Trophoblast cell (in vitro differentiated cells and primary cell): ENCODE measurements at regions not wholly inside any gene's neighbourhood (a gene's known extent, or its start where the extent isn't known, plus 50 kb on each side); places are given as distances from the start of the nearest gene placed in this dataset.

Source experiments
- DNase-seq, 2 donors: peaks; one replicate each; pipeline ENCODE4 v3.0.0-alpha.2; 2016
- H2AFZ ChIP-seq: 2 replicates; pipeline ENCODE4 v1.6.1; 2013; ENCODE audit warnings: low read length, moderate library complexity, mild to moderate bottlenecking; ENCODE audit not compliant: insufficient read depth, poor library complexity
- H2AK5ac ChIP-seq: 2 replicates; pipeline ENCODE4 v1.6.1; 2013; ENCODE audit warnings: mild to moderate bottlenecking, low read length
- H2BK120ac ChIP-seq: 2 replicates; pipeline ENCODE4 v1.6.1; 2013; ENCODE audit warnings: low read length, mild to moderate bottlenecking, moderate library complexity; ENCODE audit not compliant: insufficient read depth, poor library complexity
- H2BK12ac ChIP-seq: 2 replicates; pipeline ENCODE4 v1.6.1; 2013; ENCODE audit warnings: mild to moderate bottlenecking, low read length, moderate library complexity
- H2BK5ac ChIP-seq: 2 replicates; pipeline ENCODE4 v1.6.1; 2013; ENCODE audit warnings: low read length, low read depth, moderate library complexity, mild to moderate bottlenecking; ENCODE audit not compliant: poor library complexity
- H3K14ac ChIP-seq: 2 replicates; pipeline ENCODE4 v1.6.1; 2013; ENCODE audit warnings: mild to moderate bottlenecking, low read length
- H3K18ac ChIP-seq: 2 replicates; pipeline ENCODE4 v1.6.1; 2013; ENCODE audit warnings: mild to moderate bottlenecking, low read length
- H3K23ac ChIP-seq: 2 replicates; pipeline ENCODE4 v1.6.1; 2013; ENCODE audit warnings: low read length
- H3K27ac ChIP-seq: 2 replicates; pipeline ENCODE4 v1.5.1; 2013; ENCODE audit warnings: low read depth, mild to moderate bottlenecking, inconsistent platforms, low read length, moderate library complexity
- H3K27me3 ChIP-seq: 2 replicates; pipeline ENCODE4 v1.6.1; 2013; ENCODE audit warnings: inconsistent platforms, mild to moderate bottlenecking, low read length, moderate library complexity; ENCODE audit not compliant: insufficient read depth
- H3K36me3 ChIP-seq, 2 experiments: 1 replicate in 1 of 2; 2 replicates in 1 of 2; pipeline ENCODE4 v1.6.1; 2013; ENCODE audit warnings: low read length in 2 of 2, mild to moderate bottlenecking in 2 of 2, moderate library complexity in 1 of 2; ENCODE audit not compliant: insufficient read depth in 2 of 2, control insufficient read depth in 1 of 2
- H3K4ac ChIP-seq: 2 replicates; pipeline ENCODE4 v1.6.1; 2013; ENCODE audit warnings: low read depth, mild to moderate bottlenecking, low read length, moderate library complexity
- H3K4me1 ChIP-seq, 2 experiments: 1 replicate in 1 of 2; 2 replicates in 1 of 2; pipeline ENCODE4 v1.6.1; 2013; ENCODE audit warnings: low read length in 2 of 2, mild to moderate bottlenecking in 2 of 2, moderate library complexity in 1 of 2; ENCODE audit not compliant: insufficient read depth in 2 of 2, control insufficient read depth in 1 of 2
- H3K4me2 ChIP-seq: 2 replicates; pipeline ENCODE4 v1.6.1; 2013; ENCODE audit warnings: inconsistent platforms, mild to moderate bottlenecking, low read length, moderate library complexity
- H3K4me3 ChIP-seq: 2 replicates; pipeline ENCODE4 v1.5.1; 2013; ENCODE audit warnings: mild to moderate bottlenecking, low read depth, low read length, inconsistent platforms
- H3K79me1 ChIP-seq: one replicate; pipeline ENCODE4 v1.6.1; 2013; ENCODE audit warnings: low read length
- H3K79me2 ChIP-seq: 2 replicates; pipeline ENCODE4 v1.6.1; 2013; ENCODE audit warnings: low read length, mild to moderate bottlenecking; ENCODE audit not compliant: control insufficient read depth, insufficient read depth, poor library complexity
- H3K9ac ChIP-seq: 2 replicates; pipeline ENCODE4 v1.6.1; 2013; ENCODE audit warnings: mild to moderate bottlenecking, low read length
- H3K9me3 ChIP-seq: 2 replicates; pipeline ENCODE4 v1.6.1; 2013; ENCODE audit warnings: low read depth, mild to moderate bottlenecking, control low read depth, inconsistent platforms, low read length; ENCODE audit not compliant: insufficient read depth
- H4K12ac ChIP-seq: 2 replicates; pipeline ENCODE4 v1.6.1; 2013; ENCODE audit warnings: low read depth, mild to moderate bottlenecking, low read length, moderate library complexity
- H4K8ac ChIP-seq: 2 replicates; pipeline ENCODE4 v1.6.1; 2013; ENCODE audit warnings: low read depth, mild to moderate bottlenecking, low read length, moderate library complexity
- H4K91ac ChIP-seq: one replicate; pipeline ENCODE4 v1.6.1; 2013; ENCODE audit warnings: low read depth, mild to moderate bottlenecking, low read length, moderate library complexity
- WGBS: extraction: QIAGEN DNeasy Blood & Tissue Kit; methylation state at CpG from one replicate; pipeline ENCODE4 v1.1.7; 2013; ENCODE audit warnings: missing lambda C conversion rate; ENCODE audit not compliant: insufficient read length, insufficient coverage; ENCODE audit errors: extremely low coverage; 5-methylcytosine and 5-hydroxymethylcytosine counted together

GRCh38 chr12:126084480-126084879 is 1019.2 kb downstream of the AACS start:
- H4K12ac ChIP-seq = no peak overlapping the region
- H2AK5ac ChIP-seq = no peak overlapping the region
- no peak overlapping the region for H2BK12ac ChIP-seq
- H4K8ac ChIP-seq = no peak overlapping the region
- H3K4me3 ChIP-seq = no peak overlapping the region
- H3K23ac ChIP-seq = no peak overlapping the region
- no peak overlapping the region for H3K14ac ChIP-seq
- H3K9me3 ChIP-seq = peaks cover 3% of the 10 kb centered on the region
- no peak for DNase-seq
- no peaks in the 10 kb centered on the region for H3K36me3 ChIP-seq
- no peak overlapping the region for H3K4me2 ChIP-seq
- no peak overlapping the region for H2BK5ac ChIP-seq
- no peak overlapping the region for H4K91ac ChIP-seq
- H2AFZ ChIP-seq = no peak overlapping the region
- no peaks in the 10 kb centered on the region for H3K4me1 ChIP-seq
- H3K79me2 ChIP-seq = no peaks in the 10 kb centered on the region
- H3K18ac ChIP-seq = no peak overlapping the region
- H3K4ac ChIP-seq = no peak overlapping the region
- H3K27me3 ChIP-seq = no peaks in the 10 kb centered on the region
- no peaks in the 10 kb centered on the region for H3K79me1 ChIP-seq
- no peak overlapping the region for H3K27ac ChIP-seq
- H2BK120ac ChIP-seq = no peak overlapping the region
- no peak overlapping the region for H3K9ac ChIP-seq

DNA sequence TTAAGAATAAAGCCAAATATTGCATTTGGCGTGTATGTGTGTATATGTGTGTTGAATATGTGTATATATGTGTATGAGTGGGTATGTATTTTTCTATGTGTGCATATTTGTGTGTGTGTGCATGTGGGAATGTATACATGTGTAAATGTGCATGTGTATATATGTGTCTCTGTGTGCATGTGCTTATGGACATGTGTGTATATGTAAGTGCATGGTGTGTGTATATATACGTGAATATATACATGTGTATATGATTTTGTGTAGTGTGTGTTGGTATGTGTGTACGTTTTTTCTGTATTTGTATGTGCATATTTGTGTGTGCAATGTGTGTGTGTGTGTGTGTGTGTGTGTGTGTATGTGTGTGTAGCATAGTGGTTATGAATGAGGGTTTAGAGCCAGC is 1021.0 kb downstream of the AACS start:
- Histone ChIP-seq H3K36me3 (no peaks in the 10 kb centered on the region), H3K18ac (no peak overlapping the region), H2AK5ac (no peak overlapping the region), H3K79me2 (no peaks in the 10 kb centered on the region), H2BK12ac (no peak overlapping the region), H2BK5ac (no peak overlapping the region), H4K12ac (no peak overlapping the region), H2BK120ac (no peak overlapping the region), H3K27me3 (no peaks in the 10 kb centered on the region), H3K9me3 (peaks cover 3% of the 10 kb centered on the region), H2AFZ (no peak overlapping the region), H4K8ac (no peak overlapping the region), H3K23ac (no peak overlapping the region), H3K27ac (no peak overlapping the region), H3K9ac (no peak overlapping the region), H3K4me1 (no peaks in the 10 kb centered on the region), H4K91ac (no peak overlapping the region), H3K4me3 (no peak overlapping the region), H3K4ac (no peak overlapping the region), H3K14ac (no peak overlapping the region), H3K79me1 (no peaks in the 10 kb centered on the region), H3K4me2 (no peak overlapping the region)
- WGBS = 100% methylated on average over 3 of the region's 3 CpGs
- DNase-seq = no peak

GRCh38 chr12:126087692-126088091 is 1022.5 kb downstream of the AACS start:
- Histone ChIP-seq H2BK5ac (no peak overlapping the region), H2AK5ac (no peak overlapping the region), H3K4me1 (no peaks in the 10 kb centered on the region), H3K79me2 (no peaks in the 10 kb centered on the region), H3K23ac (no peak overlapping the region), H3K4ac (no peak overlapping the region), H2AFZ (no peak overlapping the region), H2BK12ac (no peak overlapping the region), H4K12ac (no peak overlapping the region), H3K27me3 (no peaks in the 10 kb centered on the region), H2BK120ac (no peak overlapping the region), H3K18ac (no peak overlapping the region), H3K9ac (no peak overlapping the region), H3K27ac (no peak overlapping the region), H3K79me1 (no peaks in the 10 kb centered on the region), H3K4me3 (no peak overlapping the region), H3K4me2 (no peak overlapping the region), H4K91ac (no peak overlapping the region), H3K9me3 (peaks cover 3% of the 10 kb centered on the region), H3K36me3 (no peaks in the 10 kb centered on the region), H3K14ac (no peak overlapping the region), H4K8ac (no peak overlapping the region)
- WGBS = no CpG with 5 or more reads among the region's 3 CpGs
- DNase-seq = no peak

DNA sequence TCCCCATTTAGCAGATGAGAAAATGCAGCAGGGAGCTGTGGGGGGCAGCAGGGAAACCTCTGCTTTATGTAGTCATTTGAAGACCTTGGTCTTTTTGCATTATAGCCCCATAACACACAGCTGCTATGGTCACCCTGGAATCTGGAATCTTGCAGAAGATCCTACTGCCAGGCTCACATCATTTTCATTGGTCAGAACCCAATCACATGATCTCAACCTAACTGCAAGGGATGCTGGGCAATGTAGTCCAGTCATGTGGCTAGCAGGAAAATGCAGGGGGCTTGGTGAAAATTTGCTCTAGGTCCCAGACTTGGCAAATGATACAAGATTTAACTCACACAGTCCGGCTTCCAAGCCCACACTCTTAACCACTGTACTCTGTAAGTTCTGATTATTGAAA is 1028.7 kb downstream of the AACS start:
- Histone ChIP-seq H3K23ac (no peak overlapping the region), H3K4me3 (no peak overlapping the region)

More for the DNA sequence above, 1028.7 kb downstream of the AACS start:
- Histone ChIP-seq H3K4me1 (no peaks in the 10 kb centered on the region), H2BK5ac (no peak overlapping the region), H3K9me3 (no peaks in the 10 kb centered on the region), H3K18ac (no peak overlapping the region), H3K79me1 (no peaks in the 10 kb centered on the region), H3K27ac (no peak overlapping the region), H2BK12ac (no peak overlapping the region), H3K14ac (no peak overlapping the region), H3K4me2 (no peak overlapping the region), H4K91ac (no peak overlapping the region), H3K79me2 (no peaks in the 10 kb centered on the region), H3K36me3 (no peaks in the 10 kb centered on the region), H2AFZ (no peak overlapping the region), H3K27me3 (no peaks in the 10 kb centered on the region), H2AK5ac (no peak overlapping the region), H4K12ac (no peak overlapping the region), H3K4ac (no peak overlapping the region), H3K9ac (no peak overlapping the region), H2BK120ac (no peak overlapping the region), H4K8ac (no peak overlapping the region)
- no CpG with 5 or more reads among the region's 1 CpG for WGBS
- peak in 1 of 2 donors; percentile 14 for DNase-seq
